CD14-positive monocyte (primary cell): ENCODE measurements at regions not wholly inside any gene's neighbourhood (a gene's known extent, or its start where the extent isn't known, plus 50 kb on each side); places are given as distances from the start of the nearest gene placed in this dataset.

Experiments used
- DNase-seq, 3 donors: peaks; one replicate each; pipeline ENCODE4 v3.0.0-alpha.2; 2011 to 2022
- H2AFZ ChIP-seq: 2 replicates; pipeline ENCODE4 v1.6.0; 2012; ENCODE audit warnings: mild to moderate bottlenecking, low read depth, low read length, inconsistent platforms; ENCODE audit not compliant: insufficient read depth, poor library complexity, severe bottlenecking
- H3K27ac ChIP-seq, 2 donors: 1 replicate in 1 of 2; 2 replicates in 1 of 2; pipeline ENCODE4 v1.5.1; 2012 to 2013; ENCODE audit warnings: low read length in 2 of 2, control low read depth in 1 of 2, inconsistent platforms in 1 of 2, low read depth in 1 of 2, mild to moderate bottlenecking in 1 of 2
- H3K27me3 ChIP-seq, 2 donors: one replicate each; pipeline versions ENCODE4 v1.6.0 to v1.6.1; 2011 to 2013; ENCODE audit warnings: low read length in 2 of 2; ENCODE audit not compliant: control insufficient read depth in 2 of 2, insufficient read depth in 2 of 2
- H3K36me3 ChIP-seq, 2 donors: replicated peaks in 1 of 2; 1 replicate in 1 of 2; 2 replicates in 1 of 2; pipeline versions ENCODE4 v1.5.1 to v1.6.1; 2012 to 2013; ENCODE audit warnings: low read length in 2 of 2, control low read depth in 1 of 2, inconsistent platforms in 1 of 2, mild to moderate bottlenecking in 1 of 2; ENCODE audit not compliant: insufficient read depth in 2 of 2, control insufficient read depth in 1 of 2
- H3K4me1 ChIP-seq, 2 donors: 1 replicate in 1 of 2; 2 replicates in 1 of 2; pipeline versions ENCODE4 v1.5.1 to v1.6.1; 2012 to 2013; ENCODE audit warnings: low read length in 2 of 2, control low read depth in 1 of 2, inconsistent platforms in 1 of 2, mild to moderate bottlenecking in 1 of 2, moderate library complexity in 1 of 2; ENCODE audit not compliant: insufficient read depth in 2 of 2, control insufficient read depth in 1 of 2
- H3K4me2 ChIP-seq: replicated peaks from 2 replicates; pipeline ENCODE3; 2012; ENCODE audit warnings: low read length, moderate library complexity, mild to moderate bottlenecking; ENCODE audit not compliant: poor library complexity, severe bottlenecking; ENCODE audit errors: extremely low read depth
- H3K4me3 ChIP-seq, 3 experiments: fragments of 200-600 bp in 1 of 3; sonication (generic) in 1 of 3; replicated peaks in 1 of 3; 1 replicate in 2 of 3; 2 replicates in 1 of 3; pipeline ENCODE4 v1.5.1; 2011 to 2013; ENCODE audit warnings: low read length in 3 of 3, mild to moderate bottlenecking in 3 of 3, control low read depth in 2 of 3, low read depth in 2 of 3, inconsistent platforms in 1 of 3, moderate library complexity in 1 of 3
- H3K79me2 ChIP-seq: 2 replicates; pipeline ENCODE4 v1.6.0; 2012; ENCODE audit warnings: mild to moderate bottlenecking, control low read depth, inconsistent platforms, low read length, moderate library complexity; ENCODE audit not compliant: insufficient read depth
- H3K9ac ChIP-seq: 2 replicates; pipeline ENCODE4 v1.6.0; 2017; ENCODE audit warnings: low read length, mild to moderate bottlenecking; ENCODE audit not compliant: insufficient read depth, poor library complexity, severe bottlenecking
- H3K9me3 ChIP-seq, 2 donors: replicated peaks in 1 of 2; 1 replicate in 1 of 2; 2 replicates in 1 of 2; pipeline versions ENCODE4 v1.5.1 to v1.6.1; 2012 to 2013; ENCODE audit warnings: low read length in 2 of 2, control low read depth in 1 of 2; ENCODE audit not compliant: control insufficient read depth in 1 of 2, insufficient read depth in 1 of 2
- H4K20me1 ChIP-seq: 2 replicates; pipeline ENCODE4 v1.6.0; 2012; ENCODE audit warnings: mild to moderate bottlenecking, low read length, control low read depth, moderate library complexity; ENCODE audit not compliant: insufficient read depth
- H3K27ac Mint-ChIP-seq, 7 donors: one replicate each; pipeline ENCODE4 v1.8.0; 2020; ENCODE audit warnings: mild to moderate bottlenecking in 7 of 7, mixed read lengths in 7 of 7, moderate library complexity in 6 of 7, inconsistent platforms in 2 of 7
- H3K27me3 Mint-ChIP-seq, 3 donors: one replicate each; pipeline ENCODE4 v1.8.0; 2021 to 2022; ENCODE audit warnings: low read depth in 3 of 3, mild to moderate bottlenecking in 3 of 3, mixed read lengths in 3 of 3, moderate library complexity in 3 of 3, inconsistent platforms in 1 of 3
- H3K36me3 Mint-ChIP-seq, 2 donors: one replicate each; pipeline ENCODE4 v1.8.0; 2020; ENCODE audit warnings: mixed read lengths in 2 of 2, inconsistent platforms in 1 of 2, mild to moderate bottlenecking in 1 of 2
- H3K4me1 Mint-ChIP-seq: one replicate; pipeline ENCODE4 v1.8.0; 2020; ENCODE audit warnings: mild to moderate bottlenecking, mixed read lengths
- H3K4me3 Mint-ChIP-seq, 2 donors: one replicate each; pipeline ENCODE4 v1.8.0; 2020; ENCODE audit warnings: mild to moderate bottlenecking in 2 of 2, mixed read lengths in 2 of 2, moderate library complexity in 1 of 2
- H3K9me3 Mint-ChIP-seq, 7 donors: one replicate each; pipeline ENCODE4 v1.8.0; 2020 to 2022; ENCODE audit warnings: mixed read lengths in 7 of 7, mild to moderate bottlenecking in 6 of 7, moderate library complexity in 6 of 7, inconsistent platforms in 2 of 7
- CTCF ChIP-seq: fragments of 200-600 bp; IDR thresholded peaks from one replicate; pipeline ENCODE4 v1.8.0; 2022; ENCODE audit warnings: antibody characterized with exemption, mild to moderate bottlenecking
- WGBS: methylation state at CpG from one replicate; pipeline ENCODE4 v1.1.5; 2013; ENCODE audit warnings: missing lambda C conversion rate; ENCODE audit not compliant: insufficient coverage; 5-methylcytosine and 5-hydroxymethylcytosine counted together
- intact Hi-C, 2 donors: fragments of 100-400 bp; cut with micrococcal nuclease; formaldehyde crosslinking; loops; one replicate each; pipeline versions ENCODE4 v1.15.0 to v1.15.1; 2023

GRCh38 chr4:57777876-57778275 is 667.7 kb upstream of the IGFBP7 start:
- Mint-ChIP-seq H3K9me3 (peaks cover 2 to 10% (median 2%) of the 10 kb centered on the region in 7 donors), H3K27me3 (peaks cover 0 to 1% (median 0%) of the 10 kb centered on the region in 3 donors), H3K36me3 (no peaks in the 10 kb centered on the region), H3K4me1 (no peaks in the 10 kb centered on the region), H3K4me3 (no peak overlapping the region), H3K27ac (no peak overlapping the region)
- Histone ChIP-seq H3K36me3 (no peaks in the 10 kb centered on the region), H3K4me2 (no peak overlapping the region), H3K27ac (no peak overlapping the region), H2AFZ (no peak overlapping the region), H3K79me2 (no peaks in the 10 kb centered on the region), H3K9ac (no peak overlapping the region), H3K27me3 (no peaks in the 10 kb centered on the region), H3K4me3 (no peak overlapping the region), H3K9me3 (peaks cover 0 to 5% of the 10 kb centered on the region in 2 donors), H4K20me1 (no peaks in the 10 kb centered on the region), H3K4me1 (no peaks in the 10 kb centered on the region)
- intact Hi-C loops = no loop called here
- no peak for TF ChIP-seq CTCF
- no CpG with 5 or more reads among the region's 2 CpGs for WGBS
- no peak for DNase-seq

- H3K4me3 ChIP-seq = no peak overlapping the region
- Mint-ChIP-seq H3K4me3 (no peak overlapping the region), H3K36me3 (no peaks in the 10 kb centered on the region), H3K4me1 (no peaks in the 10 kb centered on the region), H3K9me3 (peaks cover 4 to 10% (median 5%) of the 10 kb centered on the region in 7 donors), H3K27ac (no peak overlapping the region), H3K27me3 (no peaks in the 10 kb centered on the region)
- no peaks in the 10 kb centered on the region for H4K20me1 ChIP-seq
- H3K27me3 ChIP-seq = no peaks in the 10 kb centered on the region
- no peak for TF ChIP-seq CTCF
- no peak overlapping the region for H3K27ac ChIP-seq
- no peak overlapping the region for H2AFZ ChIP-seq
- no peaks in the 10 kb centered on the region for H3K36me3 ChIP-seq
- DNase-seq = no peak
- H3K9me3 ChIP-seq = peaks cover 0 to 5% of the 10 kb centered on the region in 2 donors
- 100% methylated on average over 1 of the region's 3 CpGs for WGBS
- no peaks in the 10 kb centered on the region for H3K4me1 ChIP-seq
- H3K4me2 ChIP-seq = no peak overlapping the region
- H3K9ac ChIP-seq = no peak overlapping the region
- intact Hi-C loops = no loop called here
- no peaks in the 10 kb centered on the region for H3K79me2 ChIP-seq
These were observed 664.5 kb upstream of the IGFBP7 start for GRCh38 chr4:57774681-57775080.
